CD1c-positive myeloid dendritic cell (primary cell): ENCODE measurements at regions not wholly inside any gene's neighbourhood (a gene's known extent, or its start where the extent isn't known, plus 50 kb on each side); places are given as distances from the start of the nearest gene placed in this dataset.

Experiments
- DNase-seq: peaks from one replicate; pipeline ENCODE4 v3.0.0-alpha.2; 2016; ENCODE audit errors: extremely low spot score

- no peak for DNase-seq
These were observed 517.8 kb downstream of the MN1 start for GRCh38 chr22:27283714-27284113.

- no peak for DNase-seq
These were observed 517.2 kb downstream of the MN1 start for GRCh38 chr22:27284324-27284723.

- no peak for DNase-seq
These were observed 514.8 kb downstream of the MN1 start for GRCh38 chr22:27286711-27287110.

GRCh38 chr22:27292542-27293299 is 508.8 kb downstream of the MN1 start:
- no peak for DNase-seq

GRCh38 chr22:27293721-27294445 is 507.7 kb downstream of the MN1 start:
- DNase-seq: no peak

- no peak for DNase-seq
These were observed 506.5 kb downstream of the MN1 start for GRCh38 chr22:27295040-27295439.

- DNase-seq: no peak
These were observed 506.0 kb downstream of the MN1 start for GRCh38 chr22:27295605-27296004.

- DNase-seq: no peak
These were observed 505.4 kb downstream of the MN1 start for GRCh38 chr22:27296091-27296675.

- no peak for DNase-seq
These were observed 504.4 kb downstream of the MN1 start for GRCh38 chr22:27297125-27297524.

GRCh38 chr22:27298332-27298731 is 503.2 kb downstream of the MN1 start:
- no peak for DNase-seq

- DNase-seq: no peak
These were observed 502.8 kb downstream of the MN1 start for GRCh38 chr22:27298742-27299141.

- no peak for DNase-seq
These were observed 502.1 kb downstream of the MN1 start for GRCh38 chr22:27299181-27300085.

- DNase-seq: no peak
These were observed 500.8 kb downstream of the MN1 start for GRCh38 chr22:27300536-27301285.

- DNase-seq: no peak
These were observed 499.1 kb downstream of the MN1 start for GRCh38 chr22:27302501-27302900.

GRCh38 chr22:27303718-27304117 is 497.8 kb downstream of the MN1 start:
- DNase-seq: no peak

- no peak for DNase-seq
These were observed 494.8 kb downstream of the MN1 start for GRCh38 chr22:27306771-27307170.

- DNase-seq: no peak
These were observed 493.9 kb downstream of the MN1 start for GRCh38 chr22:27307545-27308247.

- DNase-seq: no peak
These were observed 493.0 kb downstream of the MN1 start for GRCh38 chr22:27308513-27308912.

- DNase-seq: no peak
These were observed 491.9 kb downstream of the MN1 start for GRCh38 chr22:27309697-27310096.

GRCh38 chr22:27310966-27311697 is 490.4 kb downstream of the MN1 start:
- no peak for DNase-seq
